Glutamatergic neuron (in vitro differentiated cells): ENCODE measurements at regions not wholly inside any gene's neighbourhood (a gene's known extent, or its start where the extent isn't known, plus 50 kb on each side); places are given as distances from the start of the nearest gene placed in this dataset.

Experiments
- DNase-seq: peaks from one replicate; pipeline ENCODE4 v3.0.0; 2022
- H3K27ac Mint-ChIP-seq: one replicate; pipeline ENCODE4 v1.8.0; 2020; ENCODE audit warnings: mild to moderate bottlenecking, mixed read lengths, inconsistent platforms; ENCODE audit not compliant: unreplicated experiment
- H3K27me3 Mint-ChIP-seq: one replicate; pipeline ENCODE4 v1.8.0; 2020; ENCODE audit warnings: mild to moderate bottlenecking, moderate library complexity, mixed read lengths, inconsistent platforms; ENCODE audit not compliant: unreplicated experiment
- H3K36me3 Mint-ChIP-seq: one replicate; pipeline ENCODE4 v1.8.0; 2020; ENCODE audit warnings: mild to moderate bottlenecking, mixed read lengths, inconsistent platforms; ENCODE audit not compliant: unreplicated experiment
- H3K4me1 Mint-ChIP-seq: one replicate; pipeline ENCODE4 v1.8.0; 2020; ENCODE audit warnings: mild to moderate bottlenecking, low read depth, mixed read lengths, inconsistent platforms; ENCODE audit not compliant: unreplicated experiment
- H3K4me3 Mint-ChIP-seq: one replicate; pipeline ENCODE4 v1.8.0; 2020; ENCODE audit warnings: mild to moderate bottlenecking, mixed read lengths, inconsistent platforms; ENCODE audit not compliant: unreplicated experiment
- H3K9me3 Mint-ChIP-seq: one replicate; pipeline ENCODE4 v1.8.0; 2020; ENCODE audit warnings: mild to moderate bottlenecking, moderate library complexity, mixed read lengths, inconsistent platforms; ENCODE audit not compliant: unreplicated experiment
- TF ChIP-seq, protein P1 (sequence below): fragments of 200-600 bp; sonication (generic); IDR thresholded peaks from one replicate; pipeline ENCODE4 v1.5.0; 2021; ENCODE audit not compliant: partially characterized antibody, unreplicated experiment

DNA sequence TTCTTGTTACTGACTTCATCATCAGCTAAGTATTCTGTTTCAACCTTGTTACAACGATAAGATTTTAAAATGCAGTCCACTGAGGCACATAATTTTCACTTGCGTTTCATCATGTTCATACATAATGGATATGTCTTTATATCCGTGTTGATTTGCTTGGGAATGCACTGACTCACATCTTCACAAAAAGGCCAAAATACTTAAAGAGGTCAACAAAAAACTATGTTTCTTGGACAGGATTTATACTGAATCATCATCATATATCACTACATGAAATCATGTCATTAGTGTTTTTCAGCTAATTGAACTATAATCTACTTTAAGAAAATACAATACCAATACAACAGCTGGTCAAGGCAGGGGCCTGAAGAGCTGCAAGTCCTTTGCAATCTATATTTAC lies 324.5 kb upstream of the KLF6 start:
- no peaks in the 10 kb centered on the region for H3K4me1 Mint-ChIP-seq
- H3K4me3 Mint-ChIP-seq: no peak overlapping the region
- H3K27ac Mint-ChIP-seq: no peak overlapping the region
- TF ChIP-seq, protein P1, sequence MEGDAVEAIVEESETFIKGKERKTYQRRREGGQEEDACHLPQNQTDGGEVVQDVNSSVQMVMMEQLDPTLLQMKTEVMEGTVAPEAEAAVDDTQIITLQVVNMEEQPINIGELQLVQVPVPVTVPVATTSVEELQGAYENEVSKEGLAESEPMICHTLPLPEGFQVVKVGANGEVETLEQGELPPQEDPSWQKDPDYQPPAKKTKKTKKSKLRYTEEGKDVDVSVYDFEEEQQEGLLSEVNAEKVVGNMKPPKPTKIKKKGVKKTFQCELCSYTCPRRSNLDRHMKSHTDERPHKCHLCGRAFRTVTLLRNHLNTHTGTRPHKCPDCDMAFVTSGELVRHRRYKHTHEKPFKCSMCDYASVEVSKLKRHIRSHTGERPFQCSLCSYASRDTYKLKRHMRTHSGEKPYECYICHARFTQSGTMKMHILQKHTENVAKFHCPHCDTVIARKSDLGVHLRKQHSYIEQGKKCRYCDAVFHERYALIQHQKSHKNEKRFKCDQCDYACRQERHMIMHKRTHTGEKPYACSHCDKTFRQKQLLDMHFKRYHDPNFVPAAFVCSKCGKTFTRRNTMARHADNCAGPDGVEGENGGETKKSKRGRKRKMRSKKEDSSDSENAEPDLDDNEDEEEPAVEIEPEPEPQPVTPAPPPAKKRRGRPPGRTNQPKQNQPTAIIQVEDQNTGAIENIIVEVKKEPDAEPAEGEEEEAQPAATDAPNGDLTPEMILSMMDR: no peak
- H3K27me3 Mint-ChIP-seq: no peaks in the 10 kb centered on the region
- DNase-seq: no peak
- H3K9me3 Mint-ChIP-seq: no peaks in the 10 kb centered on the region
- peaks cover 10% of the 10 kb centered on the region for H3K36me3 Mint-ChIP-seq

DNA sequence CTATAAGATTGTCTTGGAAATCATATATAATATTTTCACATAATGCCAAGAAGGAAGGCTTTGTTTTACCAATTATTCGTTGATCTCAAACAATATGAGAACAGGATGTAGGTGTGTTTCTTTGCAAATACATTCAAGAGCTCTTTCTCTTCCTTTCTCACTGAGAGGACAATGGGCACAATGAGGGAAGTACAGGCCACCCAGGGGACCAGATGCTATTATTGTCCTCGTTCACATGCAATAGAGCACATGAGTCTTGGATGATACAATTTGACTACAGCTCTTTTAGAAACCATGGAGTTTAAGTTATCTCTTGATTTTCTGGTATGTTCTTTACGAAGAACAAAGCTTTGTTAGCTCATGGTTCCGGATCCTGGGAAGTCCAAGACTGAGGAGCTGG lies 323.7 kb upstream of the KLF6 start:
- no peak overlapping the region for H3K27ac Mint-ChIP-seq
- no peak for DNase-seq
- H3K36me3 Mint-ChIP-seq: peaks cover 10% of the 10 kb centered on the region
- TF ChIP-seq, protein P1: no peak
- no peaks in the 10 kb centered on the region for H3K9me3 Mint-ChIP-seq
- H3K27me3 Mint-ChIP-seq: no peaks in the 10 kb centered on the region
- no peak overlapping the region for H3K4me3 Mint-ChIP-seq
- H3K4me1 Mint-ChIP-seq: no peaks in the 10 kb centered on the region

DNA sequence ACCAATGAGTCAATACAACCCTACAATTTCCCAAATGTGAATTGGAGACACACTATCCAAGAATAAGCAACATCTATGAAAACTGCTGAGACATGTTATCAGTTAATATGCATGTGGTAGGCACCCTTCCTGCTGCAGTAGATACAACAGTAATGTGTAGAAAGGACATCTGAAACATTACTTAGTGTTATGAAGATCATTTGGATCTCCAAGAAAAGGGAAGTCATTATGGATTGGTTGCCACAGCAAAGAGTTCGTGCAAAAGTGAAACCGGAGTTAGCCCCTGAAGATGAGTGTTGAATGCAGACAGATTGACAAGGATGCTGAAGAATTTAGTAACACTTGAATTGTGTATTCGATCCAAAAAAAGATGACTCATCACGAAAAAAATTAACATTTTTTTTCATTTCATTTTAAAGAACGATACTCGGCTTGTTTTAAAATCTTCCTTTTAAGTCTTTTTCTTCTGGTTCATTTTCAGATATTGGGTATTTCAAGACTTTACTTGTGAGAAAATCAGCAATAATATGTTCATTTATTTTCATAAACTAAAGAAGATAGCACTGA lies 322.4 kb upstream of the KLF6 start:
- Mint-ChIP-seq H3K4me1 (no peaks in the 10 kb centered on the region), H3K36me3 (peaks cover 10% of the 10 kb centered on the region), H3K9me3 (no peaks in the 10 kb centered on the region), H3K27ac (no peak overlapping the region), H3K4me3 (no peak overlapping the region), H3K27me3 (no peaks in the 10 kb centered on the region)
- TF ChIP-seq, protein P1: no peak
- DNase-seq: no peak

DNA sequence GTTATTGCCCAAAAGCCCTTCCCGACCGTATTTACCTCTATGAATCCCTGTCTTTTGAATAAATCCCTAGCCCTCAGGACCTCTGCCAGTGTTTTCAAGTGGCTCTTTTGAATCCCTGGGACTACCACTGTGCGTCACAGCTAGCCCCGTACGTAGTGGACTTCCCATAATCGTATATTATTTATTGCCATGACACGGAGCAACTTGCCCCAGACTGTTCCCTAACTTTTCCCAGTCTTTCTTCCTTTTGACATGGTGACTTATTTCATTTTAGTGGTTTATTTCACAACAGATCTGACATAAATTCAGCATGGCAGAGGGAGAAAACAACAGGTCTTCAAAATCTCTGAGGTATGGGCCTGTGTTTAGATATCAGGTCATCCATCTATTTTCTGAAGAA lies 318.6 kb upstream of the KLF6 start:
- H3K9me3 Mint-ChIP-seq: no peaks in the 10 kb centered on the region
- DNase-seq: no peak
- H3K27me3 Mint-ChIP-seq: no peaks in the 10 kb centered on the region
- H3K4me1 Mint-ChIP-seq: no peaks in the 10 kb centered on the region
- H3K4me3 Mint-ChIP-seq: no peak overlapping the region
- H3K36me3 Mint-ChIP-seq: peaks cover 10% of the 10 kb centered on the region
- no peak overlapping the region for H3K27ac Mint-ChIP-seq
- TF ChIP-seq, protein P1: no peak

DNA sequence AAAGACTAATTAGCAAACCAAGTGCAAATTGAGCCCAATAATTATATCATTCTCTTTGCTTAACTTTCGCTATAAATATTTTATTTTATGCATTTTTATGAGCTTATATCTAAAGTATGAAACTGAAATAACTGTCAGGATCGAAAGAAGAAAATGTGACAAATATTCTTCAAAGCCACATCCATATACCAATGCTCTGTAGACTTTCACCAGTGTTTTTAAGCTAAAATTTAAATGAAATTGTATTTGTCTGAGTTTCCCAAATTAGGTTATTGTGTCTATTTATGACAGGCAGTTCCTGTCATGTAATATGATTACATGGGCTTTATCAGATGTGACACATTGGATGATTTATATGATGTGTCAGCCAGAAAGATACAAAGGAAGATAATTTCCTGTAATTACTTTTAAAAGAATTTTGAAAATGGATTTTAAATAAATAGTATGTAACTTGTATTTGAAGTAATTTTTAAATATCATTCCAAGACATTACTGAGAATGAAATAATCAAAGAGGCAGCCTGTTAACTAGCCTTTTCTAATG lies 317.9 kb upstream of the KLF6 start:
- H3K27ac Mint-ChIP-seq: no peak overlapping the region
- DNase-seq: no peak

More for the DNA sequence above, 317.9 kb upstream of the KLF6 start:
- Mint-ChIP-seq H3K4me1 (no peaks in the 10 kb centered on the region), H3K4me3 (no peak overlapping the region), H3K36me3 (peaks cover 10% of the 10 kb centered on the region), H3K27me3 (no peaks in the 10 kb centered on the region), H3K9me3 (no peaks in the 10 kb centered on the region)
- TF ChIP-seq, protein P1: no peak
